H1 (cell line): ENCODE measurements at regions not wholly inside any gene's neighbourhood (a gene's known extent, or its start where the extent isn't known, plus 50 kb on each side); places are given as distances from the start of the nearest gene placed in this dataset.
A peak's percentile ranks its signal among the peaks of the same experiment; 100 is the strongest.

Source experiments
- CTCF ChIA-PET: fragments of 300-600 bp; sonication (Branson Sonifier 250); formaldehyde crosslinking; loops from one replicate; lab custom pipeline; 2021; ENCODE audit not compliant: partially characterized antibody; lab: Charles Lee
- POLR2A ChIA-PET: fragments of 300-600 bp; sonication (Branson Sonifier 250); formaldehyde crosslinking; loops from one replicate; lab custom pipeline; 2021; ENCODE audit warnings: inconsistent platforms; ENCODE audit not compliant: partially characterized antibody; lab: Charles Lee
- DNase-seq, 2 experiments: peaks; one replicate each; pipeline versions ENCODE4 v3.0.0 to v3.0.0-alpha.2; 2010 to 2022; ENCODE audit warnings: low spot score in 2 of 2, low read depth in 1 of 2, mixed read lengths in 1 of 2
- FAIRE-seq: peaks from 2 replicates; lab custom pipeline; 2011; peaks lifted over from hg19 to GRCh38; lab: Jason Lieb, UNC
- H2AFZ ChIP-seq: 2 replicates; pipeline ENCODE4 v1.8.1; 2012; ENCODE audit warnings: low read length, inconsistent platforms
- H2AK5ac ChIP-seq: 2 replicates; pipeline ENCODE4 v1.6.1; 2013; ENCODE audit warnings: low read depth, low read length
- H2BK120ac ChIP-seq: replicated peaks from 2 replicates; pipeline ENCODE3; 2013; ENCODE audit warnings: low read depth, low read length, inconsistent platforms
- H2BK12ac ChIP-seq: 2 replicates; pipeline ENCODE4 v1.6.1; 2013; ENCODE audit warnings: low read depth, low read length
- H2BK15ac ChIP-seq: 2 replicates; pipeline ENCODE4 v1.6.1; 2013; ENCODE audit warnings: low read length
- H2BK20ac ChIP-seq: 2 replicates; pipeline ENCODE4 v1.6.1; 2013; ENCODE audit warnings: low read length
- H2BK5ac ChIP-seq: 2 replicates; pipeline ENCODE4 v1.6.1; 2013; ENCODE audit warnings: low read depth, low read length
- H3K14ac ChIP-seq: 2 replicates; pipeline ENCODE4 v1.6.1; 2013; ENCODE audit warnings: inconsistent platforms; ENCODE audit not compliant: insufficient read length
- H3K18ac ChIP-seq: 2 replicates; pipeline ENCODE4 v1.6.1; 2013; ENCODE audit warnings: low read length; ENCODE audit errors: extremely low read depth
- H3K23ac ChIP-seq: 2 replicates; pipeline ENCODE4 v1.6.1; 2013; ENCODE audit warnings: inconsistent platforms; ENCODE audit not compliant: insufficient read length
- H3K23me2 ChIP-seq: 2 replicates; pipeline ENCODE4 v1.6.1; 2013; ENCODE audit warnings: low read depth, low read length
- H3K27ac ChIP-seq: 2 replicates; pipeline ENCODE4 v1.6.1; 2011; ENCODE audit warnings: low read depth, low read length, inconsistent platforms
- H3K27me3 ChIP-seq, 4 experiments: replicated peaks in 1 of 4; 1 replicate in 1 of 4; 2 replicates in 3 of 4; pipeline versions ENCODE4 v1.6.1 to v1.8.1; 2011 to 2013; ENCODE audit warnings: low read length in 3 of 4, mild to moderate bottlenecking in 3 of 4, inconsistent platforms in 2 of 4, mixed read lengths in 2 of 4, moderate library complexity in 1 of 4; ENCODE audit not compliant: control insufficient read depth in 3 of 4, insufficient read depth in 3 of 4; ENCODE audit errors: extremely low read depth in 1 of 4
- H3K36me3 ChIP-seq, 4 experiments: 2 replicates each; pipeline versions ENCODE4 v1.6.1 to v1.8.1; 2011 to 2013; ENCODE audit warnings: mild to moderate bottlenecking in 4 of 4, low read length in 3 of 4, moderate library complexity in 2 of 4, control low read depth in 1 of 4, inconsistent platforms in 1 of 4; ENCODE audit not compliant: insufficient read depth in 4 of 4, control insufficient read depth in 2 of 4
- H3K4ac ChIP-seq: replicated peaks from 2 replicates; pipeline ENCODE3; 2013; ENCODE audit warnings: low read length, low read depth, mixed read lengths, inconsistent platforms; ENCODE audit not compliant: insufficient read length
- H3K4me1 ChIP-seq, 4 experiments: replicated peaks in 1 of 4; 1 replicate in 1 of 4; 2 replicates in 3 of 4; pipeline versions ENCODE4 v1.6.1 to v1.8.1; 2011 to 2013; ENCODE audit warnings: low read length in 3 of 4, inconsistent platforms in 2 of 4, mixed read lengths in 1 of 4; ENCODE audit not compliant: insufficient read depth in 4 of 4, control insufficient read depth in 3 of 4
- H3K4me2 ChIP-seq, 2 experiments: 2 replicates each; pipeline versions ENCODE4 v1.6.1 to v1.8.1; 2011 to 2013; ENCODE audit warnings: low read depth in 2 of 2, low read length in 2 of 2, control low read depth in 1 of 2, inconsistent platforms in 1 of 2, mild to moderate bottlenecking in 1 of 2; ENCODE audit not compliant: insufficient read depth in 1 of 2
- H3K4me3 ChIP-seq, 4 experiments: fragments of 200-600, 300-600 bp in 1 of 4; sonication (generic), shearing (Covaris generic), sonication (Bioruptor Twin) in 1 of 4; 2 replicates each; pipeline versions ENCODE4 v1.5.1 to v1.8.1; 2011 to 2016; ENCODE audit warnings: low read length in 4 of 4, low read depth in 3 of 4, control low read depth in 2 of 4, inconsistent platforms in 2 of 4, mild to moderate bottlenecking in 2 of 4, mixed read lengths in 1 of 4, moderate library complexity in 1 of 4; ENCODE audit not compliant: insufficient read depth in 2 of 4; ENCODE audit errors: extremely low read depth in 1 of 4
- H3K56ac ChIP-seq: replicated peaks from 2 replicates; pipeline ENCODE3; 2013; ENCODE audit warnings: low read depth, mild to moderate bottlenecking, mixed read lengths, low read length, inconsistent platforms; ENCODE audit not compliant: insufficient read length
- H3K79me1 ChIP-seq: 2 replicates; pipeline ENCODE4 v1.6.1; 2013; ENCODE audit warnings: low read depth, low read length, control low read depth
- H3K79me2 ChIP-seq, 2 experiments: 2 replicates each; pipeline versions ENCODE4 v1.6.1 to v1.8.1; 2012 to 2013; ENCODE audit warnings: low read length in 2 of 2, mild to moderate bottlenecking in 2 of 2, inconsistent platforms in 1 of 2; ENCODE audit not compliant: insufficient read depth in 2 of 2, control insufficient read depth in 1 of 2
- H3K9ac ChIP-seq, 4 experiments: replicated peaks in 1 of 4; 1 replicate in 1 of 4; 2 replicates in 3 of 4; pipeline versions ENCODE4 v1.6.1 to v1.8.1; 2011 to 2013; ENCODE audit warnings: low read depth in 3 of 4, low read length in 3 of 4, control low read depth in 2 of 4, mild to moderate bottlenecking in 2 of 4, moderate library complexity in 2 of 4, inconsistent platforms in 1 of 4; ENCODE audit errors: extremely low read depth in 1 of 4
- H3K9me3 ChIP-seq, 2 experiments: 2 replicates each; pipeline versions ENCODE4 v1.6.1 to v1.8.1; 2012 to 2013; ENCODE audit warnings: mild to moderate bottlenecking in 2 of 2, moderate library complexity in 2 of 2, control low read depth in 1 of 2, inconsistent platforms in 1 of 2, low read depth in 1 of 2, low read length in 1 of 2, mixed read lengths in 1 of 2; ENCODE audit not compliant: insufficient read depth in 2 of 2
- H4K20me1 ChIP-seq, 2 experiments: replicated peaks in 1 of 2; 2 replicates each; pipeline versions ENCODE3 to v1.8.1; 2011 to 2013; ENCODE audit warnings: inconsistent platforms in 2 of 2, low read length in 2 of 2, mild to moderate bottlenecking in 1 of 2; ENCODE audit not compliant: insufficient read depth in 2 of 2, control insufficient read depth in 1 of 2
- H4K5ac ChIP-seq: 2 replicates; pipeline ENCODE4 v1.6.1; 2013; ENCODE audit warnings: low read length, low read depth, mixed read lengths, inconsistent platforms; ENCODE audit not compliant: insufficient read length
- H4K8ac ChIP-seq: 2 replicates; pipeline ENCODE4 v1.8.0; 2013; ENCODE audit warnings: mild to moderate bottlenecking, moderate library complexity, low read length, inconsistent platforms; ENCODE audit not compliant: insufficient read depth; ENCODE audit errors: extremely low read depth
- H4K91ac ChIP-seq: replicated peaks from 2 replicates; pipeline ENCODE3; 2013; ENCODE audit warnings: low read length, mixed read lengths, inconsistent platforms; ENCODE audit not compliant: insufficient read length
- CTCF ChIP-seq, 3 experiments: IDR thresholded peaks; 1 replicate in 2 of 3; 2 replicates in 1 of 3; pipeline versions ENCODE4 v1.5.1 to v1.6.1; 2011; ENCODE audit warnings: low read length in 3 of 3, mild to moderate bottlenecking in 3 of 3, inconsistent platforms in 2 of 3, low read depth in 1 of 3, moderate library complexity in 1 of 3; ENCODE audit not compliant: insufficient read depth in 1 of 3; ENCODE audit errors: control extremely low read depth in 1 of 3
- RAD21 ChIP-seq, 2 experiments: IDR thresholded peaks in 1 of 2; conservative IDR thresholded peaks in 1 of 2; 2 replicates each; pipeline ENCODE4 v1.6.1; 2011; ENCODE audit warnings: low read depth in 2 of 2, low read length in 2 of 2, improper control_type of control experiment in 1 of 2, inconsistent platforms in 1 of 2, mild to moderate bottlenecking in 1 of 2, moderate library complexity in 1 of 2
- SRF ChIP-seq: IDR thresholded peaks from 2 replicates; pipeline ENCODE4 v1.6.1; 2011; ENCODE audit warnings: mild to moderate bottlenecking, low read depth, low read length, moderate library complexity
- WGBS, 2 experiments: shearing (Covaris generic) in 1 of 2; methylation state at CpG; one replicate each; pipeline versions ENCODE4 v1.1.6 to v1.1.7; 2013 to 2015; ENCODE audit warnings: low lambda C conversion rate in 2 of 2, mixed read lengths in 2 of 2, inconsistent platforms in 1 of 2, low coverage in 1 of 2, missing lambda C conversion rate in 1 of 2; ENCODE audit not compliant: insufficient replicate concordance in 2 of 2, insufficient coverage in 1 of 2, insufficient read length in 1 of 2; ENCODE audit errors: extremely low coverage in 1 of 2, missing lambda C conversion rate in 1 of 2; 5-methylcytosine and 5-hydroxymethylcytosine counted together

DNA sequence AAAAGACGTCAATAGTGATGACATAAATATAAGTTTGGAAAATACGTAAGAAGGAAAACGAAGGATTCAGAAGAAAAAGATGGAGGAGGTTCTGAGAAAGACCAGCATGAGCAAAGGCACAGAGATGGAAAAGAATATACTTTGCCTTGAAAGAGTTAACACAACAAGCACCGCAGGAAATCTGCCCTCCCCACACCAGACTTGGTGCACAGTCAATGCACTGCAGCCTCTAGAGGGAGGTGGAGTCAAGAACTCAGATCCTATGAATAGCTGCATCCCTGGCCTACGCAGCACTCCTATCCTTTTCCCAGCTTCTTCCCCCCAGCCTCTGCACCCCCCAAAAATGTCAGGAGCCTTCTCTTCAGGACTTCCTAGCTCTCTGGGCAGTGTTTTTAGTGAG is 1370.6 kb upstream of the LRRTM3 start:
- Histone ChIP-seq H2AFZ (0 out of 2 replicates have a peak overlapping the region, but pooled peaks have one; percentile 72), H4K91ac (no peak overlapping the region), H4K8ac (no peak overlapping the region), H3K18ac (no peak overlapping the region; the same call in 1 of the 2 replicates), H3K36me3 (no peaks in the 10 kb centered on the region), H3K4me3 (no peak overlapping the region), H3K23ac (no peak overlapping the region), H2AK5ac (no peak overlapping the region), H2BK15ac (no peak overlapping the region), H3K79me1 (no peaks in the 10 kb centered on the region), H3K4me1 (no peaks in the 10 kb centered on the region), H3K9ac (no peak overlapping the region), H4K20me1 (no peaks in the 10 kb centered on the region), H3K9me3 (no peaks in the 10 kb centered on the region), H3K4me2 (no peak overlapping the region), H3K27me3 (no peaks in the 10 kb centered on the region), H3K4ac (no peak overlapping the region), H3K23me2 (no peaks in the 10 kb centered on the region), H3K27ac (no peak overlapping the region), H3K56ac (no peak overlapping the region), H2BK5ac (no peak overlapping the region), H2BK12ac (no peak overlapping the region), H2BK20ac (no peak overlapping the region), H2BK120ac (no peak overlapping the region), H3K14ac (no peak overlapping the region), H3K79me2 (no peaks in the 10 kb centered on the region), H4K5ac (no peak overlapping the region)
- ChIA-PET POLR2A (no interaction called here), CTCF (interaction anchor here (0.6 to 0.7 kb wide), 2 partner anchors 620 to 1149 kb away, joined by 3 read pairs; no protein-coding TSS in a partner anchor)
- 82 to 100% methylated on average over 2 to 5 of the region's 5 CpGs for whole genome bisulfite sequencing, 2 experiments
- no peak for DNase-seq
- TF ChIP-seq RAD21 (IDR thresholded peaks at IDR 0.05 in 1 of 2, conservative IDR thresholded peaks at IDR 0.05 in 1 of 2; ENCODE audit: low read depth in 2 of 2, low read length in 2 of 2), result peak; percentile 35 to 41; a peak in 3 of 4 replicates
- TF ChIP-seq SRF, result no peak
- TF ChIP-seq CTCF (IDR thresholded peaks at IDR 0.05; ENCODE audit: control extremely low read depth in 1 of 3, insufficient read depth in 1 of 3, low read depth in 1 of 3, low read length in 3 of 3), result peak in 2 of 3 experiments; percentile 23 to 29; a peak in 2 of 4 replicates
- no peak for FAIRE-seq
